Brain pericyte (primary cell): ENCODE measurements at regions not wholly inside any gene's neighbourhood (a gene's known extent, or its start where the extent isn't known, plus 50 kb on each side); places are given as distances from the start of the nearest gene placed in this dataset.

ENCODE experiments used
- DNase-seq: peaks from one replicate; pipeline ENCODE4 v3.0.0-alpha.2; 2012; ENCODE audit warnings: low read depth, low spot score

DNA sequence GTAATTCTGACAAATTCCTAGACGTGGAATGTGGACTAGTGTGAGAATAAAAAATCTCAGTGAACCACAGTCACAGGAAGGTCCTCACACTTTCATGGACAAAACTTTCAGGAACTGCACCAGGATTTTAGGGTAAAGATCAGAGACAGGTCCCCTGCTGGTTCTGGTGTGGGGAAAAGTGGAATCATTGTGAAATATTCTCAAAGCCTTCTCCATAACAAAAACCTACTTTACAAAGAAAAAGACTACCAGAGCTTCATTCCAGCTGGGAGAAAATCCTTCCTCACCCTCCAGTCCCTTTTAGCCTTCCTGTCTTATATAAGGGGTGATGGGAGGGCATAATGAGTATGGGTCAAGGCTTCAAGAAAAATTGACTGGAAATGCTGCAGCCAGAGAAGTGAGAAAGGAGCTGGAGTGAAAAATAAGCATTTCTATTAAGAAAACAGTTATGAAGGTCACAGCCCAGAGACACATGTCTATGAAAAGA, 325.8 kb downstream of the ARAP2 start:
- no peak for DNase-seq

DNA sequence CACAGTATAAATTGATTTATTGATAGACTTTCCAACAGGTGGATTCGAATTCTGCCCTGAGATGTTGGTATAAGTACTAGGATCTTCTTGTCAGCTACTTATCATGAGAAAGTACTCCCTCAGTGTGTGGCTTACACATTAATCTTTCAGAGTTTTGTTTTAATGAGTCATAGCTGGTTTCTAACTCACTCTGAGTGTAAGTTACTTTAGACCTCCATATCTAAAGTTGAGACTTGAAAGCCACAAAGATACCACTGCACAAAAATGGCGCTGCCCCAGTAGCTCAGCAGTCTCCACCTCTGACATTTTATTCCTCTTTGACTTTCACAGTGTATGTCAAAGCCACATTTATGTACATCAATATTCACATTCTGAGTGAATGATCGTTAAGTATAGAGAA, 318.5 kb downstream of the ARAP2 start:
- no peak for DNase-seq

DNA sequence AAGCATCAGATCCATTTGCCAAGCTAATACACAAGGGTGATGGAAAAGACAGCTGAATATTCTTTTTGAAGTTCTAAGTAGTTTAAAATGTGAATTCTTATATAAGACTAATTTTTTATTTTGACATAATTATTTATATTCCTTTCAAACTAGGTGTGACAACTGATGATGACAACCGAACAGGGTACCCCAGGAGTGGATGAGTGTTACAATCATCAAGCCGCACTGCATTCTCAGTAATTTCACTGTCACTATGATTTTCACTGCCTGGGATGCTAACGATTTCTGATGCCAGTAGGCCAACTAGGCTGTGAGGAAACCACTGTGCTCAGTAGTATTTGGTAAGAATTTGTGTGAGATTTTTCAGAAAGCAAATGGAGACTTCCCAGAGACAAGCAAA, 317.5 kb downstream of the ARAP2 start:
- no peak for DNase-seq

DNA sequence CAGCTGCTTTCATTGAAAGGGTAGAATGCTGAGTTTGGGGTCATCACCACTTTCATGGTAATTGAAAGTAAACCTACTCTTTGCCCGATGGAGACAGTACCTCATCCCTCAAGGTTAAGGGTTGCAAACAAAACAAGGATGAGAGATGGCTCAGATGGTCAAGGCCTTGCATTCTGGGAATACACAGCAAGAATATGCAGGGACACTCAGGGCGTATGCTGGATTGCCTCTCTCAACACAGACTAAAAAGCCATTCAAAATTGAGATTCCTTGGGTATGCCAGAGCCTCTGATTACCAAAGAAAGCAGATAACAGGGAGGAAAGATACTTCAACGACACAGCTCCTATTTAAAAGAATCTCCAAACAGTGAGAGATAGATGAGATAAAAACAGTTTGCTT, 310.4 kb downstream of the ARAP2 start:
- DNase-seq, result no peak

DNA sequence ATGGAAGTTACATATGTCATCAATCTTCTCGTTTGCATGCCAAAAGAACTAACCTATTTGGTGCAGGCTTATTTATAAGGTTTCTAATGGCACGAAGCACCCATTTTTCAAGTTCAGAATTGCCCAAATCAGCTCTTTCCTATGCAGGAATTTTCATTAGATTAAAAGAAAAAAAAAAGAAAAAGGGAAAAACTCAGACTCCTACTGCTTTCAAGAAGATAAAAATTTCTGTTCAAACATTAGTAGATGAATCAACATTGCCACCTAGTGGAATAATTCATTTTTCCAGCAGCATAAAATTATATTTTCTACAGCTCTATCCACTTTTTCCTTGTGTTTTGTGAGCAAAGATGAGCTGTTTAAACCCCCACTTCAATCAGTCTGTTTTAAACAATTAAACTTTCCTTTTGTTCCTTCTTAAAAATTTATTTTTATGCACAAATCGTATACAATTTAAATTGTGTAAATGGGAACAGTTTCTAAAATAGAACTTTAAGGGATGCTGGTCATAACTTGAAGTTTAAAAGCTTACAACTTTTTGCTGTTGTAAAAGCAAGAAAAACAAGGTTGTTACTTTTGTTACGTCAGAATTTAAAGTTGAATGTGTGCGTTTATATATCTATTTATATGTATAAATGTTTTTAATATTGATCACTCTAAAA, 309.9 kb downstream of the ARAP2 start:
- DNase-seq, result no peak

DNA sequence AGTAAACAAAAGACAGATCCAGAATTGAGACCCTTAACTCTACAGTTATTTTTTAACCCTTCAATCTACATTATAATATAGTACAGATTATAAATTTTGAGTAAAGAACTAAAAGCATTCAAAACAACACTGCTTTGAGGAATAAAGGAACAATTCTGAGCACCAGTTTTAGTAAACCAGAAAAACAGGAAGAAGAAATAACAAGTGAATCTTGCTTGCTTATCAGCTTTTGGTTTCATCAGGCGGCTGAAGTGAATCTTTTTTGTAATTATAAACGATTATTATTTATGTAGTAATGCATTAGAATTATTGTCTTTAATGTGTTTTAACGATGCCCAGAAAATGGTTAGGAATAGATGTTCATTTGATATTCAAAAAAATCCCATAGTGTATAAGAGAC, 305.4 kb downstream of the ARAP2 start:
- no peak for DNase-seq

DNA sequence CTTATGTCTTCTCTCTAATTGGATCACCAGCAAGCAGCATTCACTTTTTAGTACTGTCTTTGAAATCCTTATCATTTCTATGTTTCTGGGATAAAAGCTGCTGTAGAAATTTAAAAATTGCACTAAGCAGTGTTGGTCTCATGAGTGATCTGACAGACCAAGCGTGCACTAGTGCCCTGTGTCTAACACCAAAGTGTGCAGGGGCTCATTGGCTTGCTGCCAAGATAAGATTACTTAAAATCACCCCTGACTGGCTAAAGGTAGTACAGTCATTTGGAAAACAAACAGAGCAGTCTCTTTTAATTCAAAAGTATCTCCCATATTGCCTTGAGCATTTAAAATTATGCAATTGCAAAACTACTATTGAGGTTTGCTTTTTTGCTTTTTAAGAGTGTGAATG, 304.6 kb downstream of the ARAP2 start:
- DNase-seq, result no peak

DNA sequence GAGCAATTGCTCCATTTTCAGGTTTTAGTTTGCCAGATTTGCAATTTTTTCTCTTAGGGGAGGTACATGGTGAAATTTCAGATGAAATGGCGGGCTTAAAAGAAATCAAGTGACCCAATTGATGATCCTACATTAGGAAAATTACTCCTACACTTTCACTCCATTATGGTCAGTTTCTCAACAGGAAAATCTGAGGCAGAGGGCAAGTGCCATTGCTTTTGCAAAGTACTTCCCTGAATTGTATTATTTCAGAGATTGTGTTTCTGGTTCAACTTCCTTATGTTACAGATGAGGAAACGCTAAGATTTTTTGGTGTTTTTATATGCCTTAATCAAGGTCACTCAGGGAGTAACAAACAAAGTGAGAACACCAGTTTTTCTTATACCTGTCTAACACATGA, 302.2 kb downstream of the ARAP2 start:
- DNase-seq, result no peak

DNA sequence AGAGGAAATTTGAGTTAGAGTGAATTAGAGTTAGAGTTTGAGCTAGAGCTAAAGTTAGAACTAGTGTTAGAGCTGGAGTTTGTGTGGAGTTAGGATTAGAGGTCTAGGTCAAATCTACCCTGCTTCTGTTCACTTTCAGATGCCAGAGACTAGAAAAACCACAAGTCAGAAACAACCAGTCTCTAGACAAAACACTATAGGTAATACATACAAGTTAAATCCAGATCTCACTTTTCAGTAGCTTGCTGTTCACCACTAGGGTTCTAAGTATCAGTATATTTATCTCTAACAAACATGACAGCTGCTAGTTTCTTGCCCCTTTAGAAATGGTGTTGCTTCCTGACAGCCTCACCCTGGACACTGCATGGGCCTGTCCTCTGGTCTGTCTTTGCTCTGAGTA, 300.7 kb downstream of the ARAP2 start:
- DNase-seq, result no peak

DNA sequence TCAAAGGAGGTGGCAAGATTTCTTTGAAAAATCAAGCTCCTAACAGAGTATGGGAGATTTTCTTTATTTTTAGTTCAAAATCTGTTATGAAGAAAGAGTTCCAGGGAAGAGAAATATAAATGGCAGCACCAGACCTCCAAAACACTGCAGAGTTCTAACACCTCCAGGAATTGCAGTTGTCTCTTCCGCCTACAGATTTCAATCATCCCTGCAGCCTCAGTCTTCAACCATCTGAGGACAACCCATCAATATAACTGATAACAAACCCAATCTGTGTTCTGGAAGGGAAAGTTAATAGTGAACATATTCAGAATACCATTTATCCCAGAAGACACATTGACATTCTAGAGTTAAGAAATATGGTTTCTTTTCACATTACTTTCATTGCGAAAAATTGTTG, 296.1 kb downstream of the ARAP2 start:
- no peak for DNase-seq

DNA sequence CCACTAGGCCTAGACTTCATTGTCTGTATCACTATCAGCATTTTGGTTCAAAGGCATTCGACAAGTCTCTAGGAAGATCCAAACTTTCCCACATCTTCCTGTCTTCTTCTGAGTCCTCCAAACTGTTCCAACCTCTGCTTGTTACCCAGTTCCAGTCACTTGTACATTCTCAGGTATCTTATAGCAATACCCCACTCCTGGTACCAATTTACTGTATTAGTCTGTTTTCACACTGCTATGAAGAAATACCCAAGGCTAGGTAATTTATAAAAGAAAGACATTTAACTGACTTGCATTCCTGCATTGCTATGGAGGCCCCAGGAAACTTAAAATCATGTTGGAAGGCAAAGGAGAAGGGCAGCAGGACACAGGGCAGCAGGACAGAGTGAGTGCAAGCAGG, 293.9 kb downstream of the ARAP2 start:
- DNase-seq, result no peak

DNA sequence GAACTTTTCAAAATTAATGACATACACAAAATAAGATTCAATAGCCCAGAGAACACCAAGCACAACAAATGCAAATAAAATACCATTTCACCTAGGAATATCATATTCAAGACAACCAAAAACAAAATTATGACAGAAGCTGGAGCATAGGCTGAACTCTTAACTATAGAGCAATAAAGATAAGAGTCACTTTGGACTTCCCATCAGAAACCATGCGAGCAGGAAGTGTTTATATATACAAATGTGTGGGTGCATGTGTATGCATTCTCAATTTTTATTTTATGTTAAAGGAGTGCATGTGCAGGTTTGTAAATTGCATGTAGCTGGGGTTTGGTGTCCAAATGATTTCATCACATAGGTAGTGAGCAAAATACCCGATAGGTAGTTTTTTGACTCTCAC, 291.6 kb downstream of the ARAP2 start:
- DNase-seq, result no peak

DNA sequence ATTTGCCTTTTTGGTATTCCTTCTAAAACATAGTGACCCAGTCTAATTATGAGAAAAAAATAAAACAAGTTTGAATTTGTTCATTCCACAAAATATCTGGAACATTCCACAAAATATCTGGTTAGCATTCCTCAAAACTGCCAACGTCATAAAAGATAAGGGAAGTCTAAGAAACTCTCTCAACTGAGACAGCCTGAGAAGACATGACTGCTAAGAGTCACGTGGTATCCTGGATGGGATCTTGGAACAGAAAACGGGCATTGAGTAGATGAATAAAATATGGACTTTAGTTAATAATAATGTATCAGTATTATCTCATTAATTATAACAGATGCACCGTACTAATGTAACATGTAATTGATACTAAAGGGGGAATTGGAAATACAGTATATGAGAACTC, 280.9 kb downstream of the ARAP2 start:
- no peak for DNase-seq

DNA sequence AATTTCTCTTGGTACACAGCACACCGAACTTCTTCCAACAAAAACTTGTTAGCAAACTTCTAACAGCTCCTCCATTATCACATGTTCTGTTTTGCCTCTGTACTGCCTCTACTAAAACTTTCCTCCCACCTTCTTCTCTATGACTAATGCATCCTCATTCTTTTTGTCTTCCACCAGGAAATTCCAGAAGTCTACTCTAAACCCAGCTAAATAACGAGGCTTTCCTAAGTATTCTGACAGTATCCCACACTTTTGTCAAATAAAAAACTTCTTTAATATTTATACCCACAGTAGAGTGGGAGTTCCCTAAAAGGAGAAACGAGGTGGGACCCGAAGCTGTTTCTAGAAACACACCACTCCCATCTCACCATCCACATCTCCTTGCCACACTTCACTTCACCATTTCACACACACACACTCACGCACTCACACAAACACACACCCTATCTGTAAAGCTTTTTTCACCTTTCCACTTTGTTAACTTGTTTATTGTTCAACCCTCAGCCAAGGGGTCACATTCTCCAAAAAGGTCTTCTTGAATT, 280.3 kb downstream of the ARAP2 start:
- no peak for DNase-seq

DNA sequence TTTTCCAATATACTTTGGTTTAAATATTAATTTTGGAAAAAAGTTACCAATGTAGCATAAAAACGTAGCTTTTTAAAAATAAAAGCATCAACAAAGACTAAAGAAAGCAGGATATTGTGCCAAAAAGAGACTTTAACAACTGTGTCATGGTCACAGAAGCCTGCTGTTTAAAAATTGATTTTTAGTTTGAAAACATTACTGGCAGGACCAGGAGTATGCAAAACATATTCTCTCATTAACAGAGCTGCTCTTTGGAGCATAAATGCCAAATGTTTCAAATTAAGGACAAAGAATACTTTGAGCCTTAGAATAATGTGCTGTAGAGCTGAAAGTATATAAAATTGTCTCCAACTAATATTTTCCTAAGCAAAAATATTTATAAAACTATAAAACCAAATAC, 279.0 kb downstream of the ARAP2 start:
- DNase-seq, result no peak

DNA sequence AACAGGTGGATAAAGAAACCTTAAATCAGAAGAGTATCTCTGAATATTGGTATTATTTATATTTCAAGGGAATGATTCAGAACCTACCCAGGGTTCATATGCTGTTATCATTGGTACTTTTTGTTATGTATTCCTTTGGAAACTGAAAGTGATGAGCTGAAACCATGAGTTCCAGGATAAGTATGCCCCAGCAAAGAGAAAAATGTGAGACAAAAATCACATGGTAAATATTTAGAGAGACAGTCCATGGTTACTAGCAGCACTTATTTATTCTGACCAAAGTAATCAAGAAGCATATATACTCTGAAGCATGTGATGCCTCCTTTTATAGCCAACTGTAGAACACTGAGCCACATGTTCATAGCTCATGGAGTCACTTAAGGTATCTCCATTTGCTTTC, 277.7 kb downstream of the ARAP2 start:
- no peak for DNase-seq

DNA sequence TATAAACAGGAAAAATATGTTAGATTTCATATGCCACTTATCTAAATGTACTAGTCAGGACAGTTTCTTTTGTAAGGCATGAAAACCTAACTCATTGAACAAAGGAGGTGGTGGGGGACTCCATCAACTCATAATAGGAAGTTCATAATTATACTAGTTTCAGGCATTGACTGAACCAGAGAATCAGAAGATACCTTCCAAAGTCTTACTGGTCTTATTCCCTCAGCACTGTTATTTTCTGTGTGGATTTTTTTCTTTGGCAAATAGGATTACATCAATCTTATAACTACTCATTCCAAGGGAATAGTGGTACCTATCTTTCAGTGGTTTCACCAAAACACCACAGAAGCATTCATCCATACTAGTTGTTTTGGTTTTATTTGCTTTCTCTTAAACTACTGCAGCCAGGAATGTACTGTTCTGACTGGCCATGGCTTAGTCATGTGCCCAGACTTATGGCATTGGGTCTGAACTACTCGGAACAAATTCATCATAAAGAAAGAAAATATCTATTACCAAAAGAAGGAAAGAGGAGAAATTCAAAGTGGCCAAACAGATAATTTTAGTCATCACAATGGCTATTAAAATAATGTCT, 273.9 kb downstream of the ARAP2 start:
- DNase-seq, result no peak

DNA sequence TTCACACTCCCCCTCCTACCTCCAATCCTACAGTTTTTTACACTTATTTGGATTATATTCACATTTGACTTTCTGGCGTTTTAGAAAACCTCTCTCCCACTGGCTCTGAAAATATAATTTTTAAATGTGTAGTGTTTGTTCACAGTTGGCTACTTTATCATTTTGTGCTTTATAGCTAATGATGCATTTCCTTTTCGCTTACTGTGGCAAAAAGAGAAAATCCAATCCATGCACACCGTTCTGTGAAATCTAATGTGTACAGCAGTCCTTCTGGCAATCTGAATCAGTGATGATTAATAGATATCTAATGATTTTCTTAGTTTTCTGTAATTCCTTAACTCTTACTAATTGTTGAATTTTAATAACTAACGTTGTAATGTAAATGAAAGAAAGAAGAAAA, 271.5 kb downstream of the ARAP2 start:
- no peak for DNase-seq

DNA sequence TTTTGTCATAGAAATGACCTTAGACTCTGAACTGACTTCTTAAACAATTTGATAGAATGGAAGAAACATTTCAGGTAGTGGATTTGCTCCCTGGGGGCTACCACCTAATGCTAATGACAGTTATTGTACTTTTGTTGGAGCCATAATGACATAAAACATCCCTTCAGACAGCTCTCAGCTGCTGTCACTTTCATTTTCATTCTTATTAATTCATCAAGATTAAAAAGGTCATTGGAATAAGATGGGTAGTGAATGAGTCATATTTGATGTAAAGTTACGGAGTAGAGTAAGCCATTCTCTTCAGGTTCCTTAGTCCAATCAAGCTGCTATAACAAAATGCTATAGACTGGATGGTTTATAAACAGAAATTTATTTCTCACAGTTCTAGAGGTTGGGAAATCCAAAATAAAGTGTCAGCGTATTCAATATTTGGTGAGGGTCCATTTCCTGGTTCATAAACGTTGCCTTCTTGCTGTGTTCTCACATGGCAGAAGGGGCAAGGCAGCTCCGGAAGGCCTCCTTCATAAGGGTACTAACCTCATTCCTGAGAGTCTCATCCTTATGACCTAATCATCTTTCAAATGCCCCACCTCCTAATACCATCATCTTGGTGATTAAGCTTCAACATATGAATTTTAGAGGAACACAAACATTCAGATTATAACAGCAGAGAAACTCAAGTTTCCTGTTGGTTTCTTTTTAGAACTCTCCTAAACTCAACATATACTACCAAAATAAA, 268.5 kb downstream of the ARAP2 start:
- no peak for DNase-seq

DNA sequence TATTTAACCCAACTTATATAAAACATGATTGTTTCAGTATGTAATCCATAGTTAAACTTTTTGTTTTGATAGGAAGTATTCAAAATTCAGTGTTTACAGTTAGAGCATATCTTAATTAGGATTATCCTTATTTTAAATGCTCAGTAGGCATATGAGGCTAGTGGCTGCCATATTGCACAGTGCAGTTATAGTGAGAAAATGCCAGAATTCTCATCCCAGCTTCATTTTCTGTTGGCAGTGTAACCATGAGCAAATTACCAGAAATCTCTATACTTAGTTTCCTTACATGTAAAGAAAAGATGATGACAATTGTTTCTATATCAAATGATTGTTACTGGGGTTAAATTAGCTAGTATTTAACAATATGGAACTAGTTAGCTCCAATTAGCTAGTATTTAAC, 265.8 kb downstream of the ARAP2 start:
- DNase-seq, result no peak

DNA sequence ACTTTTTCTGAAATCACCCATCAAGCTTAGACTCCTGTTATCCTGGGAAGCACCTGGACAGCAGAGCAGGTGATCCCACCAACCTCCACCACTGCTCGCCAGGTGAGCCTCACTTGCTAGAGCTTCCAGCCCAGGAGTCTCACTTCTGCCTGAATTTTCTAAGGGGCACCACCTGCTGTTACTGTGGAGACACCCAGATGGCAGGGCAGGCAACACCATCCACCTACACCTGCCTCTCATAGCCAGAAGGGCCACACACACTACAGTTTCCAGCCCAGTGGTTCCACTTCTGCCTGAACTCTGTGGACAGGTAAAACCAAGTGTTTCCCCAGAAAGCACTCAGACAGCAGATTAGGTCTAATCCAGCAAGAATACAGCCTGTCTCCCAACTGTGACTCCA, 262.0 kb downstream of the ARAP2 start:
- no peak for DNase-seq

DNA sequence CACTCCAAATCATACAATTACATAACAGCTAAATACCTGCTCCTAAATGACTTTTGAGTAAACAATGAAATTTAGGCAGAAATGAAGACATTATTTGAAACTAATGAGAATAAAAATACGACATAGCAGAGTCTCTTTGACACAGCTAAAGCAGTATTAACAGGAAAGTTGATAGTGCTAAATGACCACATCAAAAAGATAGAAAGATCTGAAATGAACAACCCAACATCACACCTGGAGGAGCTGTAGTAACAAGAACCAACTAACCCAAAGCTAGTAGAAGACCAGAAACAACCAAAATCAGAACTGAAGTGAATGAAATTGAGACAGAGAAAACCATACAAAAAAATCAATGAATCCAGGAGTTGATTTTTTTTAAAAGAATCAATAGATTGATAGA, 257.8 kb downstream of the ARAP2 start:
- no peak for DNase-seq

DNA sequence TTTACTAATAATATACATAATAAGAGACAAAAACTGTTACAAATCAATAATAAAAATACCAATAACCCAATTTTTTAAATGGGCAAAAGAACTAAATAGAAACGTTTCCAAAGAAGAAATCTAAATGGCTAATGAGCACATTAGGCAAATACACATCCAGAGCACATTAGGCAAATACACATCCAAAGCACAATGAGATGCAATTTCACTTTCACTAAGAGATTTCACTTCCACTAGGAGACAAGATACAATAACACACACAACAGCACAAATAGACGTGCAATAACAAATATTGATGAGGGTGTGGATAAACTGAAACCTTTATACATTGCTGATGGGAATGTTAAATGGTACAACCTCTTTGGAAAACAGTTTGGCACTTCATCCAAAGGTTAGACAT, 250.7 kb downstream of the ARAP2 start:
- DNase-seq, result no peak
